ENCODE measurements at regions not wholly inside any gene's neighbourhood (a gene's known extent, or its start where the extent isn't known, plus 50 kb on each side); places are given as distances from the start of the nearest gene placed in this dataset.

- Histone ChIP-seq H3K4me1 (ENCODE audit: low read depth) (peaks cover 8% of the 10 kb centered on the region), H3K36me3 (no peaks in the 10 kb centered on the region), H3K27ac (no peak overlapping the region), H3K27me3 (no peaks in the 10 kb centered on the region), H3K9me3 (ENCODE audit: low read depth) (no peaks in the 10 kb centered on the region), H3K4me3 (no peak overlapping the region)
- TF ChIP-seq, protein P1, sequence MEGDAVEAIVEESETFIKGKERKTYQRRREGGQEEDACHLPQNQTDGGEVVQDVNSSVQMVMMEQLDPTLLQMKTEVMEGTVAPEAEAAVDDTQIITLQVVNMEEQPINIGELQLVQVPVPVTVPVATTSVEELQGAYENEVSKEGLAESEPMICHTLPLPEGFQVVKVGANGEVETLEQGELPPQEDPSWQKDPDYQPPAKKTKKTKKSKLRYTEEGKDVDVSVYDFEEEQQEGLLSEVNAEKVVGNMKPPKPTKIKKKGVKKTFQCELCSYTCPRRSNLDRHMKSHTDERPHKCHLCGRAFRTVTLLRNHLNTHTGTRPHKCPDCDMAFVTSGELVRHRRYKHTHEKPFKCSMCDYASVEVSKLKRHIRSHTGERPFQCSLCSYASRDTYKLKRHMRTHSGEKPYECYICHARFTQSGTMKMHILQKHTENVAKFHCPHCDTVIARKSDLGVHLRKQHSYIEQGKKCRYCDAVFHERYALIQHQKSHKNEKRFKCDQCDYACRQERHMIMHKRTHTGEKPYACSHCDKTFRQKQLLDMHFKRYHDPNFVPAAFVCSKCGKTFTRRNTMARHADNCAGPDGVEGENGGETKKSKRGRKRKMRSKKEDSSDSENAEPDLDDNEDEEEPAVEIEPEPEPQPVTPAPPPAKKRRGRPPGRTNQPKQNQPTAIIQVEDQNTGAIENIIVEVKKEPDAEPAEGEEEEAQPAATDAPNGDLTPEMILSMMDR (IDR thresholded peaks at IDR 0.05; ENCODE audit: low read depth, low read length) = no peak
- DNase-seq (ENCODE audit: low read depth in 1 of 2, low spot score in 1 of 2) = no peak
These were observed 55.3 kb upstream of the SFRP2 start for GRCh38 chr4:153844144-153844543.

Data from cardiac muscle cell (in vitro differentiated cells and primary cell).